HUES48 (cell line): ENCODE measurements at regions not wholly inside any gene's neighbourhood (a gene's known extent, or its start where the extent isn't known, plus 50 kb on each side); places are given as distances from the start of the nearest gene placed in this dataset.
"Not testable (repeated sequence)": the region's sequence is repeated elsewhere in the genome, so short reads cannot be mapped to it uniquely, and the experiment has no call there.

ENCODE experiments used
- H3K27ac ChIP-seq: one replicate; pipeline ENCODE4 v1.7.0; 2013; ENCODE audit warnings: low read depth, low read length, inconsistent platforms
- H3K27me3 ChIP-seq: 2 replicates; pipeline ENCODE4 v1.6.1; 2013; ENCODE audit warnings: mild to moderate bottlenecking, low read length; ENCODE audit not compliant: control insufficient read depth, insufficient read depth
- H3K36me3 ChIP-seq: 2 replicates; pipeline ENCODE4 v1.6.1; 2013; ENCODE audit warnings: low read length; ENCODE audit not compliant: control insufficient read depth, insufficient read depth
- H3K4me1 ChIP-seq: 2 replicates; pipeline ENCODE4 v1.6.1; 2013; ENCODE audit warnings: mild to moderate bottlenecking, low read length; ENCODE audit not compliant: control insufficient read depth, insufficient read depth
- H3K4me3 ChIP-seq: 2 replicates; pipeline ENCODE4 v1.5.1; 2013; ENCODE audit warnings: mild to moderate bottlenecking, low read depth, low read length
- H3K9ac ChIP-seq: 2 replicates; pipeline ENCODE4 v1.6.1; 2013; ENCODE audit warnings: mild to moderate bottlenecking, low read depth, low read length, moderate library complexity
- H3K9me3 ChIP-seq: 2 replicates; pipeline ENCODE4 v1.6.1; 2013; ENCODE audit warnings: low read length; ENCODE audit not compliant: control insufficient read depth, insufficient read depth

DNA sequence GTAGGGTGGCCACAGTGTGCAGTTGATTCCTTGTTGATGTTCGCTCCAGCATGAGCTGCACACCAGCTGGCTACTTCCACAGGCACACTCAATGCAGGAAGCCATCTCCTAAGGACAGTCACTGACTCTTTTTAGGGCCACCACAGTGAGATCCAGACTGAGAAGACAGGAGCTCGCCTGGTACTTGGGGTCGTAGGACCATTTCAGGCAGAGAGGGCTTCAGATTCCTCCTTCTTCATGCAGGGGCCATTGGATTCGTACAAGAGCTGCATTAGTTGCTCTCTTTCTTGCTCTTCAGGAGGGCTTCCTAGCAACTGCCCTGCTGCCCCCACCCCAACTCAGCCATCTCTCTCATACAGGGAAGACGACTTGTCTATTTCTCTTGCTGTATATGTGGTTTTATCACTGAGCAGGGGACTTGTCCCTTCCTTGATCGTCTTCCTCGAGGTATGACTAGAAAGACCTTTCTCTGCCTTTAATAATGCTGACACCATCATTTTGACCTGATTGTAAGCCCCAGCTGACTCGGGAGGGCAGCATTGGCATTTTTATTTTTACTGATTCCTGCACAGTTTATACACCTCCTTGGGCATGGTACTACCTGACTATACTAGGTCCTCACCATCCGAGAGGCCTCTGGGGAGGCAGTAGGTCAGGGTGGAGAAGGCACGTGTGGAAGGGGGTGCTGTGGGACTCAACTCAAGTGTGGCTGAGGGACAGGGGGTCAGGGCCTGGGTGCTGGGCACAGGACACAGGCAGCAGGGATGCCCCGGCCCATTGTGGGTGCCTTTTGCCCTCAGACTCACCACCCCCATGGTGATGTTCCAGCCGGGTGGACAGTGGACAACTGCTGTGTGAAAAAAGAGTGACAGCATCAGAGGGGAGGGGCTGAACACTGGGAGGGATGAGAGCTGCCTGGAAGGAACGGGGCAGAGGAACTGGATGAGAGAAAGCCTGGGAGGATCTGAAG lies 136.7 kb upstream of the ZNF746 start:
- no peaks in the 10 kb centered on the region for H3K9me3 ChIP-seq
- no peaks in the 10 kb centered on the region for H3K36me3 ChIP-seq
- no peak overlapping the region for H3K27ac ChIP-seq
- no peaks in the 10 kb centered on the region for H3K4me1 ChIP-seq
- H3K4me3 ChIP-seq: no peak overlapping the region
- H3K9ac ChIP-seq: no peak overlapping the region
- peaks cover 5% of the 10 kb centered on the region for H3K27me3 ChIP-seq

DNA sequence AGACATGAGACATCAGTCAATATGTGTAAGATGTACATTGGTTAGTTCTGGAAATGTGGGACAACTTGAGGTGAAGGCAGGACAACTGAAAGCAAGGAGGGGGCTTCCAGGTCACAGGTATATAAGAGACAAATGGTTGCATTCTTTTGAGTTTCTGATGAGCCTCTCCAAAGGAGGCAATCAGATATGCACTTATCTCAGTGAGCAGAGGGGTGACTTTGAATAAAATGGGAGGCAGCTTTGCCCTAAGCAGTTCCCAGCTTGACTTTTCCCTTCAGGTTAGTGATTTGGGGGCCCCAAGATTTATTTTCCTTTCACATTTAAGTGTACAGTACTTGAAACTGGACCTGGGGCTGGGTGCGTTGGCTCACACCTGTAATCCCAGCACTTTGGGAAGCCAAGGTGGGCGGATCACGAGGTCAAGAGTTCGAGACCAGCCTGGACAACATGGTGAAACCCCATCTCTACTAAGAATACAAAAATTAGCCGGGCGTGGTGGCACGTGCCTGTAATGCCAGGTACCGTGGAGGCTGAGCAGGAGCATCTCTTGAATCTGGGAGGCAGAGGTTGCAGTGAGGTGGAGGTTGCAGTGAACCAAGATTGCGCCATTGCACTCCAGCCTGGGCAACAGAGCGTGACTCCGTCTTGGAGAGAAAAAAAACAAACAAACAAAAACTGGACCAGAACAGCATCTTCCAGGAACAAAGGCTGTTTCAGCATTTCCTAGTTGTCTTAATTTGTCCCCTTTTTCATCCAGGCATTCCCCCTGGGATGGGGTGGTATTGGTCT lies 130.9 kb upstream of the ZNF746 start:
- H3K27ac ChIP-seq, H3K27me3 ChIP-seq, H3K4me1 ChIP-seq, H3K36me3 ChIP-seq, H3K9me3 ChIP-seq, H3K9ac ChIP-seq, H3K4me3 ChIP-seq: not testable (repeated sequence)

DNA sequence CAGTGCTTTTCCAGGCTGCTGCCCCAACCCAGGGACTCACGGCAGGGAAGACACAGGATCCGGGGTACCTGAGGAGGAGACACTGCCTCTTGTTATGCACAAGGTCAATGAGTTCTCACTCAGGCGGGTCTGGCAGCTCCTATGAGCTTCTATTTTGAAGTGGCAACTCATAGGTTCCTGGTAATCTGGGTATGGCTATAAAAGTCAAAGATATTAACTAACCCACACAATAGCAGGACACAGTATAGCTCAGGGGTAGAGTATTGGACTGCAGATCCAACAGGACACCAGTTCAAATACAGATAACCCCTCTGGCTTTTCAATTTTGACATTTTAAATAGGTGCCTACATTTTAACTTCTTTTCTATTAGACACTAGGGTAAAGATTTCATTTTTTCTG lies 130.3 kb upstream of the ZNF746 start:
- Histone ChIP-seq H3K9me3 (no peaks in the 10 kb centered on the region), H3K4me3 (no peak overlapping the region), H3K36me3 (no peaks in the 10 kb centered on the region), H3K9ac (no peak overlapping the region), H3K27ac (no peak overlapping the region), H3K4me1 (peaks cover 5% of the 10 kb centered on the region; the same call in 1 of the 2 replicates), H3K27me3 (peaks cover 7% of the 10 kb centered on the region)

DNA sequence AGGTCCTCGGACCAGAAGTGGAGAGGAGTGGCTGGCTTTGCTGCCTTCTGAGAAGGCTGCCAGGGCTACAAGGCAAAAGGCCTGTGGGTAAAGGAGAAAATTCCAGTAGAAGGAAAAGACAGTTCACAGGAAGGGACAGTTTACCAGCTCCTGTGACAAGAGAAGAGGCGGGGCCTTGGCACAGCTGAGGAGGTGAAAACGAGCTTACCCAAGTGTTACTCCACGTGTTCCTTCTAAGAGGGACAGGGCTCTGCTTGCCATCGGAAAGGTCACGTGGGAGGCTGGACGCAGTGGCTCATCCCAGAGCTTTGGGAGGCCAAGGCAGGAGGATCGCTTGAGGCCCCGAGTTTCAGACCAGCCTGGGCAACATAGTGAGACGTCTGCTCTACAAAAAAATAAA lies 129.4 kb upstream of the ZNF746 start:
- H3K4me3 ChIP-seq: no peak overlapping the region

DNA sequence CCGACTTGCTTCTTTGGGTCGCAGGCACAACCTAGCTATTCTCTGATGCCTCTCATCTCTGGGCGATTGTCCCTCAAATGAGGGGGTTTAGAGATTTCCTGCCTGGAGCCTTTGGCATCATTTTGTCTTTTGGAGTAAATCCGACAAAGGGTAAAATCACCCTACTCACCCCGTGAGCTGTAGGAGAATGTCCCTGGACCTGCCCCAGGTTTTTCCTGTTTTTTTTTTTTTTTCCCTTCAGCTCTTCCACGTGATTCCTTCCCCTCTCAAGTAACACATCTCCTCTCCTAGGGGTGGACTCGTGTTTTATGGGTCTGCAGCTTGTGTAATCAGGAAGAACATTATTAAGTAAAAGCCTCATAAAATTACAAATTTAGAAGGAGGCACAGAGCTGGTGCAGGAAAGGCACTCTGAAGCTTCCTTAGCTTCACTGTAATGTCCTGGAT lies 128.4 kb upstream of the ZNF746 start:
- Histone ChIP-seq H3K4me3 (no peak overlapping the region), H3K9me3 (no peaks in the 10 kb centered on the region), H3K4me1 (peaks cover 5% of the 10 kb centered on the region; the same call in 1 of the 2 replicates), H3K9ac (no peak overlapping the region), H3K27me3 (peaks cover 3% of the 10 kb centered on the region; the same call in 1 of the 2 replicates), H3K27ac (no peak overlapping the region), H3K36me3 (peaks cover 1% of the 10 kb centered on the region)

More for the DNA sequence above, 129.4 kb upstream of the ZNF746 start:
- H3K27me3 ChIP-seq: peaks cover 3% of the 10 kb centered on the region; the same call in 1 of the 2 replicates
- no peak overlapping the region for H3K27ac ChIP-seq
- H3K9ac ChIP-seq: no peak overlapping the region
- H3K36me3 ChIP-seq: no peaks in the 10 kb centered on the region
- H3K9me3 ChIP-seq: no peaks in the 10 kb centered on the region
- peaks cover 5% of the 10 kb centered on the region; the same call in 1 of the 2 replicates for H3K4me1 ChIP-seq

DNA sequence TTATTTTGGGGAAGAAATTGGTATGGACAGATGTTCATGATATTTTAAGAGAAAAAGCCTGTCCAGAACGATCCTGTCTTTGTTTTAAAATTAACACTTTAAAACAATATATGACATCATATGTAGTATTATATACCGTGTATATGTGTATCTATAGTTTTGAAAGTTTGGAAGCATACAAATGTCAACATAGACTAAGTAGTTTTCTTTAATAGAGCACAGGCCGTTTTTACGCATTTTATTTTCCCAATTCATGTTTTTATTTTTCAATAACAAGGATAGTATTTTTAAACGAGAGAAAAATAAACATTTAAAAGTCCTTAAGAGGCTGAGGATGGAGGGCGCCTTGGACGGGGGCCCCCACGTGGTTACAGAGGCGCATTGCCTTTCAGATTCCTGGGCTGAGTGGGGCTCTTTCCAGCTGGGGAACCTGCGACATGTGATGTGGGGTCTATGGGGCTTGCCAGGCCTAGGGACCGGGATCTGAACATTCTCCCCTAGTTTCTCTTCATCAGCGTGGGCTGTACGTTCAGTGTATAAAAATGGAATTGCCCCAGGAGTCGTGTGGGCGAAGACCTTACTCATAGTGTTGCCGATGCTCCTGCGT lies 127.8 kb upstream of the ZNF746 start:
- H3K4me3 ChIP-seq: peak overlapping the region; percentile 92
- no peak overlapping the region for H3K27ac ChIP-seq
- H3K36me3 ChIP-seq: peaks cover 6% of the 10 kb centered on the region
- H3K4me1 ChIP-seq: peaks cover 5% of the 10 kb centered on the region; the same call in 1 of the 2 replicates
- no peak overlapping the region for H3K9ac ChIP-seq
- H3K9me3 ChIP-seq: no peaks in the 10 kb centered on the region
- peaks cover 3% of the 10 kb centered on the region; the same call in 1 of the 2 replicates for H3K27me3 ChIP-seq

DNA sequence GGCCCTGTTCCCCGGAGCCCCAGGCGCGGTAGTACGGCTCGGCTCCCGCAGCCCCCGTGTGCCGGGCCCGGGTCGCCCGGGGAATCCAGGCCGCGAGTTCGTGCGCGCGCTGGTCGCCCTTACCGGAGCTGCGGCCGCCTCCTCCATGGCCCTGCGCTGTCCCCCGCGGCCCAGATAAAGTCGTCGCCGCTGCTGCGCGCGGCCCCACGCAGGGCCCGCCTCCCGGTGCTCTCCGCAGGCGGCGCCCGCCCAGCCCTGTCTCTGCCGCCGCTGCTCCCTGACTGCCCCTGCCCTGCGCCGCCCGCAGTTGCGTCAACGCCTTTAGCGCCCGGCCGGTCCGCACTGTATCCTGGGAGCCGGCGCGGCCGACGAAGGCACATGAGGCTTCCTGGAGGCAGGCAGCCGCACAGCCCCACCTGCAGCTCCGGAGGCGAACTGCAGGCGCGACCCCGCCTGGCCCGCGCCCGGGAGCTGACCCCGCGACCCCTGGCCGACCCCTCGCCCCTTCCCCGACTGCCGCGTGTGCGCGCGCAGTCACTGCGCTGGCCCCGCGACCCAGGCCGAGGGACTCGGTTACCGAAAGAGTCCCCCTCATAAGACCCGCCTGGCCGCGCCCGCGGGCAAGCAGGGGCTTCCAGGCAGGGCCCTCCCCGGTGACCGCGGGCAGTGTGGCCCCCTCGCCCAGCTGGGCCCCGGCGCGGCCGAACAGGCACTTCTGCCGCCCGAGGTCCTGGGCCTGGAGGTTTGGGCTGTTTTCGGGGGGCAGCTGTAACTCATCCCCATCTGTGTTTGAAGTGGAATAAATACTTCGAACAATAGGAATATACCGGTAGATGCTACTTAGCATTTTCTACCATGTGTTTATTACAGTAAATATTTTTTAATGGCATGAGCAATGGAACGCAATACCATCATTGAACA lies 127.1 kb upstream of the ZNF746 start:
- Histone ChIP-seq H3K9ac (peak overlapping the region; percentile 61; the same call in 1 of the 2 replicates), H3K9me3 (no peaks in the 10 kb centered on the region), H3K4me1 (peaks cover 5% of the 10 kb centered on the region; the same call in 1 of the 2 replicates), H3K4me3 (peak overlapping the region; percentile 92), H3K27ac (no peak overlapping the region), H3K36me3 (peaks cover 14% of the 10 kb centered on the region), H3K27me3 (peaks cover 3% of the 10 kb centered on the region; the same call in 1 of the 2 replicates)

DNA sequence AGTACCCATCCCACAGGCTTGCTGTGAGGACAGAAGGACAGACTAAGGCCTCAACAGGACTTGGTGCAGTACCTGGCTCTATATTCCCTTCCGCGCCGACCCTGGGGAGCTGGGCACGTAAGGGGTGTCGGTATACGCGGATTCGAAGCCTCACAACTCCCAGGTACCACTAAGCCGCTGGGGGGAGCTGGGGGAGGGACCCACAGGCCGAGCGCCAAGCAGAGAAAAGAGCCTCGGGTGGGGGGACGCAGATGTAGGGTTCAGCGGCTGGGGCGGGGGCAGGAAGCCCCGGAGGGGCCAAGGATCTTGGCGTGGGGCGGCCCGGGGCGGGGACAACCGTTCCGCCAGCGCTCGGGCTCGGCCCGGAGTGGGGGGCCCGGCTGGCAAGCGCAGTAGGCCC lies 126.4 kb upstream of the ZNF746 start:
- Histone ChIP-seq H3K36me3 (peaks cover 21% of the 10 kb centered on the region), H3K27ac (no peak overlapping the region), H3K4me1 (peaks cover 5% of the 10 kb centered on the region; the same call in 1 of the 2 replicates), H3K4me3 (peak overlapping the region; percentile 92), H3K9me3 (no peaks in the 10 kb centered on the region), H3K27me3 (peaks cover 3% of the 10 kb centered on the region; the same call in 1 of the 2 replicates), H3K9ac (peak overlapping the region; percentile 61; the same call in 1 of the 2 replicates)

DNA sequence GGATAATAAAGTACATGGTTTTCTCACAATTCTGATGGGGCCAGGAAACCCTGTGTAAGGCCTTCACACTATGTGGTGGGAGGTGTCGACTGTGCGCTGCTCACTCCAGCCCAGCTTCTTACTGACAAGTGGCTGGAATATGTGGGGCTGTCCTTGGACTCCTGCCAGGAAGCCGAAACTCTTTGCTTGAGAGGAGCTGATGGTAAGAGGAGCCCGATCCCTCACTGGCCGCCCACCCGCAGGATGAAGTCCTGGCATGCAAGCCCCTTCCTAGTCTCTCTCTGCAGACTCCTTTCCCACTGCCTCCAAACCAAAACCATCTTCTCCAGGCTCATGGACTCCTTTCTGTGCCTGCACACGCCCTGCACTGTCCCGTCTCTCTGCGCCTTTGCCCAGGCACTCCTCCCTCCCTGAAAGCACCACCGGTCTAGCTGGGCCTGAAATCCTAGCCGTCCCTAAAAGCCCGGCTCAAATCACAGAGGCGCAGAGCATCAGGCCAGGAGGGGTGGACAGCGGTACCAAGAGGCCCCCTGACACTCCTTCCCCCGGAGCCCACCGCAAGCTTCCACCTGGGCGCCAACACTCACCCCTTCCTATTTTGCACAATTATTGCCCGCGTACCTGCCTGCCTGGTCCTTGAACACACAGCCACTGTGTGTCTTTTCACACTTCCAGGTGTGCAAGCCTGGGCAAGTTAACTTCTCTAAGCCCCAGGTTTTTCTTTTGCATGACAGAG lies 125.8 kb upstream of the ZNF746 start:
- not testable (repeated sequence) for H3K9ac ChIP-seq, H3K4me1 ChIP-seq, H3K9me3 ChIP-seq, H3K27me3 ChIP-seq, H3K27ac ChIP-seq
- Histone ChIP-seq H3K4me3 (peak overlapping the region; percentile 92), H3K36me3 (peaks cover 26% of the 10 kb centered on the region)
